ENCODE measurements at regions not wholly inside any gene's neighbourhood (a gene's known extent, or its start where the extent isn't known, plus 50 kb on each side); places are given as distances from the start of the nearest gene placed in this dataset.

DNA sequence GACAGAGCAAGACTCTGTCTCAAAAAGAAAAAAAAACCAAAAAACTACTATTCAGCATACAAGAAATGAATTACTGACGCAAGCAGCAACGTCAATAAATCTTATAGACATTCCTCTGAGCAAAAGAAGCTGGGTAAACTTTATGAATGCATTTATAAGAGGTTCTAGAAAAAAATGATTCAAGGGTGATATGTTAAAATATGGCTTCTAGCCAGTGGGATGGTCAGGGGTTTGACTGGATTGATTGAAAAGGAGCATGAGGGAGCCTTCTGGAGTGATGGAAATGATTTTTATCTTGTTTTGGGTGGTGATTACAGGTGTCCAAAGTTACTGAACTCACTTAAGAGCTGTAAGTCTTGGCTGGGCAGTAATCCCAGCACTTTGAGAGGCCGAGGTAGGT, 64.9 kb upstream of the SALL4 start:
- DNase-seq = no peak

DNA sequence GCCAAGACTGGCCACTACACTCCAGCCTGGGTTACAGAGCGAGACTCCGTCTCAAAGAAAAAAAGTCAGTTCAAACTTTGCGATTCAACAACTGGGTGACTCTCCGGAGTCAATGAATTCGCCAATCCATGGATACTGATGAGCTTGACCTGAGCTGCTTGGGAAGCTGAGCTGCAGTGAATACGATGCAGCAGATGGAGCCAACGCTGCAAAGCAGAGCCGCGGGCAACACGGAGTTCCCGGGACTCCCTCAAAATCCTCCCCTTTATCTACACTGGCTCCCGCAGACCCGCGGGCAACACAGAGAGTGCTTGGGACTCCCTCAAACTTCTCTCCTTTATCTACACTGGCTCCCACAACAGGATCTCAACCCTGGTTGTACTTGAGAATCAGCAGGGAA, 62.6 kb upstream of the SALL4 start:
- DNase-seq = no peak

DNA sequence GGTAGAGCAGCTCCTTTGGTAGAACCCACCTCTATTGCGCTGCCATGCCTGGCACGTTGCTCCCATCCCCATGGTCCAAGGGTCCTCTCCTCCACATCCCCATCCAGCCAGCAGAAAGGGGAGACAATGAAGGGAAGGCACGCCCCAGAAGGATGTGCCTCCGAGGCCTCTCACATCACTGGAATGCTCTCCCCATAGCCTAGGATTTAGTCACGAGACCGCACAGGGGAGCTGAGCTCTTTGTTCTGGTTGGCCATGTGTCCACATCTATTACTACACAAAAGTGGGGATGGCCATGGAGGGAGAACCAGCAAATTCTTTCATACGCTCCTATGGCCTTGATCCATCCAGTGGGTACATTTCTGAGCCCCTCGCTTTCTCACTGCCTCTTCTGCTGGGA, 60.5 kb upstream of the SALL4 start:
- DNase-seq = no peak

DNA sequence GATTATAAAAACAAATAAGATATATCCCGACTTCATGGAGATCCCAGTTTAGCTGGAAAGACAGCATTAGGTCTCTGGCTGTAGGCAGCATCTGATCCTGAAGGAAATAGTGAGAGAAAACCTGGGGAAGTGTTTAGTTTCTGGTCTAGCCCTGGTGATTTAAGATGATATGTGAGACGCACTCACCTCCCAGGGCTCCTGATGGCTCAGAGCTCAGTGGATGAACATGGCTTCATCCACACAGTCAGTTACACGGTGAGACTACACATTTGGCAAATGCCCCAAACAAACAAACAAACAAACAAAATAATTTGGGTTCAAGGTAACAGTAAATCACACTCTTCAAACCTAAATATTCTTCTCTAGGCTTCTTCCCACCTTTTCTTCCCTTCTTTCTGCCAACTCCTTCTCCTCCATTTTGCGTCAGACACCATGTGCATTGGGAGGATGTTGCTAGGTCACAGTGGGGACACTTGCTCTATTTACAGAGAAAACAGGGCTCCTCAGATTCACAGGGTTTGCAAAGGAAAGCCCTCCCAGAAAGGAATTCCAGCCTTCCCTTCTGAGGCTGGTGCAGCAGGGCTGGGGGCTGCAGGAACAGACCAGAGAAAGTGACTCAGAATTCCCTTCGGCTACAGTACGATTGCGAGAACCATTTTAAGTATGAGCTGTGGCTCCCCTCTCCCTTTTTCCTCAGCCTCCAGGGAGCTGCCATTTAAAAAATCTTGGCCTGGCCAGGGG, 59.6 kb upstream of the SALL4 start:
- no peak for DNase-seq

DNA sequence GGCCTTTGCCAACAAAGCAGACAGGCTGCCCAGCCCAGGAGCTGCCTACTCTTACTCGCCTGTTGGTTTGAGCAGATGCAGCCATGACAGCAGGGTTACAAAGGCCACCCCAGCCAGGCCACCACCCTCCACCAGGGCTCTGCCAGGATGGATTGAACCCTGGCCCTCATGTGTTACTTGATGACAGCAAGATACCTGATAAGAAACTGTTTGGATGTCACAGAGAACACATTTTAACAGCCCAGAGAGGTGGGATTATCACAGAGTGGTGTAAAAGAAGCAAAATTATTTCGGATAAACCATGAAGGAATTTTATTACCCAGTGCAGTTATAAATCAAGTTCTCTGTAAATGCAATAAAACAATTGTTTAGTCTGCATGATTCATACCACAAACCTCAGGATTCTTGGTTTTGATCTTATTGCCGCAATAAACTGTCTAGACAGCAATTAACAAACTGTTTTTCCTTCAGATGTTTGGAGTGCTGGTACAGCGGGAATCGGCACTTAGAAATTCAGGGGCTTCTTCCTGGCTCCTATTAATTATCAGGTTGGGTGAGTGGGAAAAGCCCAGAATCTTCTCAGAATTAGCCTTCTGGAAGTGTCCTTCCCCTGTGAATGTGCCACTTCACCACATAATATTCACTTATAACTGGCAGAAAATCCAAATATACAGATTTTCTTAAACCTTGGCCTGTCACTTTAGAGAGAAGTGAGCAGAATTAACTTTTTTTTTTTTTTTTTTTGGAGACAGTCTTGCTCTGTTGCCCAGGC, 58.0 kb upstream of the SALL4 start:
- no peak for DNase-seq

DNA sequence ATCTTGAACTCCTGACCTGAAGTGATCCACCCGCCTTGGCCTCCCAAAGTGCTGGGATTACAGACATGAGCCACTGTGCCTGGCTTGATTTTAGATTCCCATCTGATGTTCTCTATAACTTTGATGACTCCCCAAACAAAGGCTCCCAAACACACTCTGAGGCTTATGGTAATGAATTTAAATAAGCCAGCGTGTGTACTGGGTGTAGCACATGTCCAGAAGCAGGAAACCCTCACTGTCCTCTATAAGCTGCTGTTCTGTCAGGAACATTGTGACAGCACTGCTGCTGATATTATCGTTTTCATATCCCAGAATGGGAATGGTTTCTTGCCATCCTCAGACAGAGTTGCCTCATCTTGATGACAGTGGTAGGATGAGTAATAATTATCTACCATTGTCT, 54.1 kb upstream of the SALL4 start:
- no peak for DNase-seq

DNA sequence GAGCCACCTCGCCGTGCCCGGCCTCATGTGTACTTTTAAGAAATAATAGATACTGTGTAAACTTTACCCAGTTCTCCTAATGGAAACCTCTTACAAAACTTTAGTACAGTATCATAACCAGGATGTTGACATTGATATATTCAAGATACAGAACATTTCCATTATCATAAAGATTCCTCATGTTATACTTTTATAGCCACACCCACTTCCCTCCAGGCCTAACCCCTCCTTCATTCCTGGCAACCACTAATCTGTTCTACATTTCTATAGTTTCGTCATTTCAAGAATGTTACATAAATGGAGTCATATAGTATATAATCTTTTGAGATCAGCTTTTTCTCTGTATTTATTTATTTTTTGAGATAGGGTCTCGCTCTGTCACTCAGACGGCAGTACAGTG, 52.6 kb upstream of the SALL4 start:
- DNase-seq = no peak
